ENCODE measurements at regions not wholly inside any gene's neighbourhood (a gene's known extent, or its start where the extent isn't known, plus 50 kb on each side); places are given as distances from the start of the nearest gene placed in this dataset.

GRCh38 chr4:45803994-45804393, 319.9 kb downstream of the GABRG1 start:
- Histone ChIP-seq H3K27me3 (ENCODE audit: control insufficient read depth, insufficient read depth, low read length) (no peaks in the 10 kb centered on the region), H3K9me3 (ENCODE audit: control insufficient read depth, low read depth, low read length) (no peaks in the 10 kb centered on the region), H3K4me1 (ENCODE audit: control insufficient read depth, insufficient read depth, low read length) (no peaks in the 10 kb centered on the region), H3K27ac (ENCODE audit: low read length) (no peak overlapping the region), H3K4me3 (ENCODE audit: low read length) (no peak overlapping the region), H3K36me3 (ENCODE audit: control insufficient read depth, insufficient read depth, low read length) (no peaks in the 10 kb centered on the region)
- 100% methylated on average over 1 of the region's 2 CpGs for whole genome bisulfite sequencing (ENCODE audit: insufficient coverage, low lambda C conversion rate)
- DNase-seq: no peak

- no peaks in the 10 kb centered on the region for H3K9me3 ChIP-seq (ENCODE audit: control insufficient read depth, low read depth, low read length)
- no peak overlapping the region for H3K4me3 ChIP-seq (ENCODE audit: low read length)
- DNase-seq: no peak
- WGBS (ENCODE audit: insufficient coverage, low lambda C conversion rate): no CpG with 5 or more reads among the region's 6 CpGs
- no peak overlapping the region for H3K27ac ChIP-seq (ENCODE audit: low read length)
- H3K27me3 ChIP-seq (ENCODE audit: control insufficient read depth, insufficient read depth, low read length): no peaks in the 10 kb centered on the region
- peaks cover 4% of the 10 kb centered on the region for H3K4me1 ChIP-seq (ENCODE audit: control insufficient read depth, insufficient read depth, low read length)
- H3K36me3 ChIP-seq (ENCODE audit: control insufficient read depth, insufficient read depth, low read length): no peaks in the 10 kb centered on the region
These were observed 328.7 kb downstream of the GABRG1 start for GRCh38 chr4:45795135-45795534.

- DNase-seq: no peak
- H3K27me3 ChIP-seq (ENCODE audit: control insufficient read depth, insufficient read depth, low read length): no peaks in the 10 kb centered on the region
- no peaks in the 10 kb centered on the region for H3K4me1 ChIP-seq (ENCODE audit: control insufficient read depth, insufficient read depth, low read length)
- H3K4me3 ChIP-seq (ENCODE audit: low read length): no peak overlapping the region
- no peak overlapping the region for H3K27ac ChIP-seq (ENCODE audit: low read length)
- H3K36me3 ChIP-seq (ENCODE audit: control insufficient read depth, insufficient read depth, low read length): no peaks in the 10 kb centered on the region
- H3K9me3 ChIP-seq (ENCODE audit: control insufficient read depth, low read depth, low read length): no peaks in the 10 kb centered on the region
- no CpG with 5 or more reads among the region's 1 CpG for WGBS (ENCODE audit: insufficient coverage, low lambda C conversion rate)
These were observed 345.3 kb downstream of the GABRG1 start for GRCh38 chr4:45778514-45778913.

- H3K4me3 ChIP-seq (ENCODE audit: low read length): no peak overlapping the region
- WGBS (ENCODE audit: insufficient coverage, low lambda C conversion rate): no CpG with 5 or more reads among the region's 2 CpGs
- H3K4me1 ChIP-seq (ENCODE audit: control insufficient read depth, insufficient read depth, low read length): no peaks in the 10 kb centered on the region
- DNase-seq: no peak
- H3K9me3 ChIP-seq (ENCODE audit: control insufficient read depth, low read depth, low read length): no peaks in the 10 kb centered on the region
- H3K36me3 ChIP-seq (ENCODE audit: control insufficient read depth, insufficient read depth, low read length): no peaks in the 10 kb centered on the region
- no peaks in the 10 kb centered on the region for H3K27me3 ChIP-seq (ENCODE audit: control insufficient read depth, insufficient read depth, low read length)
- no peak overlapping the region for H3K27ac ChIP-seq (ENCODE audit: low read length)
These were observed 347.7 kb downstream of the GABRG1 start for GRCh38 chr4:45776146-45776545.

GRCh38 chr4:45770958-45771357, 352.9 kb downstream of the GABRG1 start:
- no peak overlapping the region for H3K4me3 ChIP-seq (ENCODE audit: low read length)
- H3K9me3 ChIP-seq (ENCODE audit: control insufficient read depth, low read depth, low read length): no peaks in the 10 kb centered on the region
- H3K27me3 ChIP-seq (ENCODE audit: control insufficient read depth, insufficient read depth, low read length): no peaks in the 10 kb centered on the region
- H3K36me3 ChIP-seq (ENCODE audit: control insufficient read depth, insufficient read depth, low read length): no peaks in the 10 kb centered on the region
- no peaks in the 10 kb centered on the region for H3K4me1 ChIP-seq (ENCODE audit: control insufficient read depth, insufficient read depth, low read length)
- WGBS (ENCODE audit: insufficient coverage, low lambda C conversion rate): 100% methylated on average over 1 of the region's 3 CpGs
- H3K27ac ChIP-seq (ENCODE audit: low read length): no peak overlapping the region
- no peak for DNase-seq

- WGBS (ENCODE audit: insufficient coverage, low lambda C conversion rate): 89% methylated on average over 1 of the region's 1 CpG
- DNase-seq: no peak
- Histone ChIP-seq H3K36me3 (ENCODE audit: control insufficient read depth, insufficient read depth, low read length) (no peaks in the 10 kb centered on the region), H3K9me3 (ENCODE audit: control insufficient read depth, low read depth, low read length) (no peaks in the 10 kb centered on the region), H3K27ac (ENCODE audit: low read length) (no peak overlapping the region), H3K4me3 (ENCODE audit: low read length) (no peak overlapping the region), H3K4me1 (ENCODE audit: control insufficient read depth, insufficient read depth, low read length) (no peaks in the 10 kb centered on the region), H3K27me3 (ENCODE audit: control insufficient read depth, insufficient read depth, low read length) (no peaks in the 10 kb centered on the region)
These were observed 358.3 kb downstream of the GABRG1 start for GRCh38 chr4:45765521-45765920.

- Histone ChIP-seq H3K4me3 (ENCODE audit: low read length) (no peak overlapping the region), H3K27ac (ENCODE audit: low read length) (no peak overlapping the region), H3K36me3 (ENCODE audit: control insufficient read depth, insufficient read depth, low read length) (no peaks in the 10 kb centered on the region), H3K27me3 (ENCODE audit: control insufficient read depth, insufficient read depth, low read length) (no peaks in the 10 kb centered on the region), H3K9me3 (ENCODE audit: control insufficient read depth, low read depth, low read length) (no peaks in the 10 kb centered on the region), H3K4me1 (ENCODE audit: control insufficient read depth, insufficient read depth, low read length) (no peaks in the 10 kb centered on the region)
- WGBS (ENCODE audit: insufficient coverage, low lambda C conversion rate): 58% methylated on average over 3 of the region's 4 CpGs
- no peak for DNase-seq
These were observed 371.9 kb downstream of the GABRG1 start for GRCh38 chr4:45751877-45752530.

- H3K27ac ChIP-seq (ENCODE audit: low read length): no peak overlapping the region
- H3K9me3 ChIP-seq (ENCODE audit: control insufficient read depth, low read depth, low read length): no peaks in the 10 kb centered on the region
- H3K27me3 ChIP-seq (ENCODE audit: control insufficient read depth, insufficient read depth, low read length): no peaks in the 10 kb centered on the region
- no peak overlapping the region for H3K4me3 ChIP-seq (ENCODE audit: low read length)
- no peaks in the 10 kb centered on the region for H3K4me1 ChIP-seq (ENCODE audit: control insufficient read depth, insufficient read depth, low read length)
- WGBS (ENCODE audit: insufficient coverage, low lambda C conversion rate): no CpG with 5 or more reads among the region's 2 CpGs
- H3K36me3 ChIP-seq (ENCODE audit: control insufficient read depth, insufficient read depth, low read length): no peaks in the 10 kb centered on the region
- no peak for DNase-seq
These were observed 373.1 kb downstream of the GABRG1 start for GRCh38 chr4:45750721-45751120.

- Histone ChIP-seq H3K27me3 (ENCODE audit: control insufficient read depth, insufficient read depth, low read length) (no peaks in the 10 kb centered on the region), H3K4me1 (ENCODE audit: control insufficient read depth, insufficient read depth, low read length) (no peaks in the 10 kb centered on the region)
- no CpG with 5 or more reads among the region's 3 CpGs for WGBS (ENCODE audit: insufficient coverage, low lambda C conversion rate)
These were observed 378.1 kb downstream of the GABRG1 start for GRCh38 chr4:45745741-45746140.

GRCh38 chr4:45741897-45742296, 382.0 kb downstream of the GABRG1 start:
- WGBS (ENCODE audit: insufficient coverage, low lambda C conversion rate): no CpG with 5 or more reads among the region's 1 CpG
- H3K9me3 ChIP-seq (ENCODE audit: control insufficient read depth, low read depth, low read length): peaks cover 9% of the 10 kb centered on the region
- no peaks in the 10 kb centered on the region for H3K36me3 ChIP-seq (ENCODE audit: control insufficient read depth, insufficient read depth, low read length)
- DNase-seq: peak; percentile 2 to 8
- H3K27ac ChIP-seq (ENCODE audit: low read length): no peak overlapping the region
- no peaks in the 10 kb centered on the region for H3K4me1 ChIP-seq (ENCODE audit: control insufficient read depth, insufficient read depth, low read length)
- no peak overlapping the region for H3K4me3 ChIP-seq (ENCODE audit: low read length)
- no peaks in the 10 kb centered on the region for H3K27me3 ChIP-seq (ENCODE audit: control insufficient read depth, insufficient read depth, low read length)

More at GRCh38 chr4:45745741-45746140, 378.1 kb downstream of the GABRG1 start:
- Histone ChIP-seq H3K9me3 (ENCODE audit: control insufficient read depth, low read depth, low read length) (no peaks in the 10 kb centered on the region), H3K4me3 (ENCODE audit: low read length) (no peak overlapping the region), H3K36me3 (ENCODE audit: control insufficient read depth, insufficient read depth, low read length) (no peaks in the 10 kb centered on the region), H3K27ac (ENCODE audit: low read length) (no peak overlapping the region)
- no peak for DNase-seq

- no peaks in the 10 kb centered on the region for H3K4me1 ChIP-seq (ENCODE audit: control insufficient read depth, insufficient read depth, low read length)
- no peak for DNase-seq
- no peaks in the 10 kb centered on the region for H3K9me3 ChIP-seq (ENCODE audit: control insufficient read depth, low read depth, low read length)
- WGBS (ENCODE audit: insufficient coverage, low lambda C conversion rate): no CpG with 5 or more reads among the region's 1 CpG
- no peak overlapping the region for H3K4me3 ChIP-seq (ENCODE audit: low read length)
- no peak overlapping the region for H3K27ac ChIP-seq (ENCODE audit: low read length)
- no peaks in the 10 kb centered on the region for H3K36me3 ChIP-seq (ENCODE audit: control insufficient read depth, insufficient read depth, low read length)
- H3K27me3 ChIP-seq (ENCODE audit: control insufficient read depth, insufficient read depth, low read length): no peaks in the 10 kb centered on the region
These were observed 391.7 kb downstream of the GABRG1 start for GRCh38 chr4:45732161-45732560.

Measured in large intestine (tissue), 3 donors.